ENCODE measurements at regions not wholly inside any gene's neighbourhood (a gene's known extent, or its start where the extent isn't known, plus 50 kb on each side); places are given as distances from the start of the nearest gene placed in this dataset.
"Not testable (repeated sequence)": the region's sequence is repeated elsewhere in the genome, so short reads cannot be mapped to it uniquely, and the experiment has no call there.

DNA sequence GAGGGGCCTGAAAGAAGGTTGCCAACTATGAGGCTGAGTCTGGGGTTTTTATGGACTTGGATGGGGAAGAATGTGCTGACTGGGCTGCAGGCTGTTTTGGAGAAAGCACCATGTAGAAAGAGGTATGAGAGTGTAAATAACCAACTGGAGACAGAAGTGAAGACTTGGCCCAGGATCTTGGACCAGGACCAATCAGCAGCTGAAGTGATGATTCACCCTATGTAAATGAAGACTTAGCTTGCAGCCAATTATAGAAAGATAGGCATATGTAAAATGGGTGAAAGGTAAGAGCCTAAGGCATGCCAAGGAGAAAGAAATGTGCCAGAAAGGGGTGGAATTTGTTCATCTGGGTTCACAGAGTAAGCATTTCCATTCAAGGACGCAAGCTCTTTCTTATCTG, 856.7 kb upstream of the PRKX start:
- no peak for TF ChIP-seq POLR2A (IDR thresholded peaks at IDR 0.05)
- TF ChIP-seq, protein P1, sequence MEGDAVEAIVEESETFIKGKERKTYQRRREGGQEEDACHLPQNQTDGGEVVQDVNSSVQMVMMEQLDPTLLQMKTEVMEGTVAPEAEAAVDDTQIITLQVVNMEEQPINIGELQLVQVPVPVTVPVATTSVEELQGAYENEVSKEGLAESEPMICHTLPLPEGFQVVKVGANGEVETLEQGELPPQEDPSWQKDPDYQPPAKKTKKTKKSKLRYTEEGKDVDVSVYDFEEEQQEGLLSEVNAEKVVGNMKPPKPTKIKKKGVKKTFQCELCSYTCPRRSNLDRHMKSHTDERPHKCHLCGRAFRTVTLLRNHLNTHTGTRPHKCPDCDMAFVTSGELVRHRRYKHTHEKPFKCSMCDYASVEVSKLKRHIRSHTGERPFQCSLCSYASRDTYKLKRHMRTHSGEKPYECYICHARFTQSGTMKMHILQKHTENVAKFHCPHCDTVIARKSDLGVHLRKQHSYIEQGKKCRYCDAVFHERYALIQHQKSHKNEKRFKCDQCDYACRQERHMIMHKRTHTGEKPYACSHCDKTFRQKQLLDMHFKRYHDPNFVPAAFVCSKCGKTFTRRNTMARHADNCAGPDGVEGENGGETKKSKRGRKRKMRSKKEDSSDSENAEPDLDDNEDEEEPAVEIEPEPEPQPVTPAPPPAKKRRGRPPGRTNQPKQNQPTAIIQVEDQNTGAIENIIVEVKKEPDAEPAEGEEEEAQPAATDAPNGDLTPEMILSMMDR (IDR thresholded peaks at IDR 0.05) = no peak
- 20 to 67% (median 51%) methylated on average over 1 of the region's 1 CpG for WGBS, 4 donors
- Histone ChIP-seq H3K9me3 (replicated peaks in 1 of 3) (no peaks in the 10 kb centered on the region), H3K27me3 (no peaks in the 10 kb centered on the region), H3K27ac (no peak overlapping the region), H3K4me1 (replicated peaks in 1 of 2) (no peaks in the 10 kb centered on the region), H3K4me3 (no peak overlapping the region), H3K36me3 (replicated peaks in 1 of 2) (no peaks in the 10 kb centered on the region)
- peak in 5 of 7 donors; percentile 12 to 25 (median 24) for DNase-seq
- intact Hi-C loops (cut with DNase I) = no loop called here

DNA sequence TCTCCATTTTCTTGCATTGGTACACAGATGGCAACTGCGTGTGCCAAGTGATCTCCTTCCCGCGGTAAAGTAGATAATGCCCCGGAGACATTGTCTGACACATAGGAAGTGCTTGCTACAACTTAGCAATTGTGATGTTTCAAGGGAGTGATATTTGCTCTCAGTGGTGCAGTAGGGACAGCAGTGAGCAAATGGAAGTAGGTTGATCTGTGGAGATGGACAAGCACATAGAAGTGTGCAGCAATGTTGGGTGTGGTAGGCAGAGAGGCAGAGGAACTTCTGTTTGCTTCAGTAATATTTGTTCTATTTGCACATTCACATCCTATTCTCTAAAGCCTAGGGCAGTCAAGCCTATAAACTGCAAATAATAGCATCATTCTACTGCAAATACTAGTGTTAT, 846.7 kb upstream of the PRKX start:
- Histone ChIP-seq H3K27ac (no peak overlapping the region), H3K36me3 (replicated peaks in 1 of 2) (no peaks in the 10 kb centered on the region), H3K27me3 (no peaks in the 10 kb centered on the region), H3K9me3 (replicated peaks in 1 of 3) (no peaks in the 10 kb centered on the region), H3K4me3 (no peak overlapping the region), H3K4me1 (replicated peaks in 1 of 2) (no peaks in the 10 kb centered on the region)
- 93 to 99% (median 94%) methylated on average over 4 of the region's 4 CpGs for WGBS, 4 donors
- intact Hi-C loops (cut with DNase I) = no loop called here
- DNase-seq = no peak
- TF ChIP-seq, protein P1 (IDR thresholded peaks at IDR 0.05) = no peak
- TF ChIP-seq POLR2A (IDR thresholded peaks at IDR 0.05) = no peak

DNA sequence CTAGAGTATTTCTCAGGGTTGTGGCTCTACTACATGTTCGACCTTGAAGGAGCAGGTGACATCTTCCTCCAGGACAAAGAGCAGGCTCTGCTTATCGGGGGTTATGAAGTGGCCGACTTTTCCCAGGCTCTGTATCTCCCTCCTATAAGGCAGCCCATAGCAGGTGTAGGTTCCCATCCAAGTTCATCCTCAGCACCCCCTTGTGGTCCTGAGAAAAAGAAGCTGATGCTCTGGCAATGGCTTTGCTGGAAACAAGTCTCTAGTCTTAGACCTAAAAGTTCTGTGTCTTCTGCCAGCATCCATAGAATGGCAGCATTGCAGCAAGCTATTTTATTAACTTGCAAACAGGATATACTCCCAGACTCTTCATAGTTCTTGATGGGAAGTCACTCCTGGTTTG, 836.6 kb upstream of the PRKX start:
- no peak overlapping the region for H3K27ac ChIP-seq
- H3K27me3 ChIP-seq = no peaks in the 10 kb centered on the region
- H3K9me3 ChIP-seq (replicated peaks in 1 of 3) = no peaks in the 10 kb centered on the region
- H3K36me3 ChIP-seq (replicated peaks in 1 of 2) = no peaks in the 10 kb centered on the region
- H3K4me1 ChIP-seq (replicated peaks in 1 of 2) = no peaks in the 10 kb centered on the region
- intact Hi-C loops (cut with DNase I) = loop anchor here in 1 of 2 donors (10.0 kb wide), 1 partner anchor 565 kb away; no protein-coding TSS in a partner anchor
- no peak overlapping the region for H3K4me3 ChIP-seq
- WGBS, 4 donors = 64 to 80% (median 73%) methylated on average over 2 to 3 of the region's 3 CpGs
- DNase-seq = no peak
- TF ChIP-seq POLR2A (IDR thresholded peaks at IDR 0.05) = no peak
- TF ChIP-seq, protein P1 (IDR thresholded peaks at IDR 0.05) = no peak

DNA sequence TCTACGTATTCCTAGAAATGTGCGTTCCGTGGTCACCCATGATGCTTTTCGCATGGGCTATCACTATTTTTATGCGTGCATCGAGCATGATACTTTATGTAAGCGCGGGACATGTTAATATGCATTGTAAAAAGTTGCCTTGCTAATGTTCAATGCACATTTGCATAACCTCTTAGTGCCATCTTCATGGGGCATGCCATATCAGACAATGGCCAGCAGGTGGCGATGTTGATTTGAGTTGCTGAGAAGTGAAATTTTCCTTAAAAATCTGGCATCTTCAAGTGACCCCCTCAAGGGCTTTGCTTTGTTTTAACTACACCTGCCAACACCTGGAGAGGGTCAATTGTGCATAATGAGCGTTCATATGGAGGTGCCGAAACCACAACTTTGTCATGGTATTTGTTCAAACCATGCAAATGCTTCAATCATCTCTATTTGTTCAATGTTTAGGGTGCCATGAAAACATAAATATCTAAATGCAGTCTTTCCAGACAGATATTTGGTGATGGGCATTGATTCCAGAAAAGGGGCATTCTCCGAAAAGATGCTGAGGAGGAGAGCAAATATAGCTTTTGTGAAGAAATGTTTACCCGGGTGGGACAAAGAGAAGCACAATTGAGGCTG, 833.9 kb upstream of the PRKX start:
- 37 to 43% (median 40%) methylated on average over 13 of the region's 13 CpGs for WGBS, 4 donors
- Histone ChIP-seq H3K27me3 (no peaks in the 10 kb centered on the region), H3K9me3 (replicated peaks in 1 of 3) (no peaks in the 10 kb centered on the region), H3K4me3 (no peak overlapping the region), H3K27ac (no peak overlapping the region), H3K4me1 (replicated peaks in 1 of 2) (no peaks in the 10 kb centered on the region), H3K36me3 (replicated peaks in 1 of 2) (no peaks in the 10 kb centered on the region)
- peak; percentile 30 to 67 (median 47) for DNase-seq
- intact Hi-C loops (cut with DNase I) = loop anchor here in 1 of 2 donors (5.0 kb wide), 1 partner anchor 565 kb away; no protein-coding TSS in a partner anchor
- no peak for TF ChIP-seq POLR2A (IDR thresholded peaks at IDR 0.05)
- TF ChIP-seq, protein P1 (IDR thresholded peaks at IDR 0.05) = peak; percentile 66 to 95 (median 84)

DNA sequence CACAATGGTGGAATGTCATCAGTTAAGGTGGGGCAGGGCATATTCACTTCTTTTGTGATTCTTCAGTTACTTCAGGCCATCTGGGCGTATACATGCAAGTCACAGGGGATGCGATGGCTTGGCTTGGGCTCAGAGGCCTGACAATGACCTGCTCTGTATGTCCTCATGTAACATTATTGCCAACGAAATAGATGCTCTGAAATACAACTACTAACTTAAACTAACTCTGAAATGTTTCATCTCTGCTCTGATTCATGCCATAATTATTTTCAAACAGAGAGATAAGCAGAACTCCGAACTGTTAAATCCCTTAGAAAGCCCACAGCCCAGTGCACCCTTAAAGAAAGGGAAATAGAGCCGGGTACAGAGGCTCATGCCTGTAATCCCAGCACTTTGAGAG, 832.7 kb upstream of the PRKX start:
- not testable (repeated sequence) for H3K27ac ChIP-seq; H3K27me3 ChIP-seq; H3K9me3 ChIP-seq (replicated peaks in 1 of 3); H3K4me1 ChIP-seq (replicated peaks in 1 of 2); H3K36me3 ChIP-seq (replicated peaks in 1 of 2); H3K4me3 ChIP-seq; DNase-seq
- 55 to 71% (median 64%) methylated on average over 5 of the region's 5 CpGs for WGBS, 4 donors
- intact Hi-C loops (cut with DNase I) = loop anchor here in 1 of 2 donors (5.0 kb wide), 1 partner anchor 566 kb away; no protein-coding TSS in a partner anchor
